ENCODE measurements at regions not wholly inside any gene's neighbourhood (a gene's known extent, or its start where the extent isn't known, plus 50 kb on each side); places are given as distances from the start of the nearest gene placed in this dataset.

- Histone ChIP-seq H2AFZ (ENCODE audit: low read depth, low read length) (no peak overlapping the region), H3K9me3 (ENCODE audit: low read length) (no peaks in the 10 kb centered on the region), H3K79me2 (replicated peaks; ENCODE audit: insufficient read depth, low read length) (no peaks in the 10 kb centered on the region), H3K36me3 (ENCODE audit: insufficient read depth, low read length) (no peaks in the 10 kb centered on the region), H3F3A (ENCODE audit: insufficient read depth, low read length, poor library complexity, severe bottlenecking) (no peaks in the 10 kb centered on the region), H3K9ac (ENCODE audit: low read length) (no peak overlapping the region), H3K9me2 (ENCODE audit: insufficient read depth, low read length) (no peaks in the 10 kb centered on the region), H4K20me1 (ENCODE audit: insufficient read depth) (no peaks in the 10 kb centered on the region), H3K27me3 (ENCODE audit: insufficient read depth, low read depth, low read length) (no peaks in the 10 kb centered on the region), H3K4me3 (ENCODE audit: low read length) (no peak overlapping the region), H3K27ac (ENCODE audit: low read length) (no peak overlapping the region), H3K4me2 (ENCODE audit: low read length) (no peak overlapping the region)
- no peak for TF ChIP-seq MXI1 (conservative IDR thresholded peaks at IDR 0.05; ENCODE audit: poor library complexity, severe bottlenecking)
- TF ChIP-seq CTCF (IDR thresholded peaks at IDR 0.05; ENCODE audit: poor library complexity, severe bottlenecking): no peak
- no peak for TF ChIP-seq REST (IDR thresholded peaks at IDR 0.05; ENCODE audit: borderline replicate concordance)
- no peak for TF ChIP-seq RAD21 (conservative IDR thresholded peaks at IDR 0.05)
- TF ChIP-seq EP300 (conservative IDR thresholded peaks at IDR 0.05; ENCODE audit: poor library complexity, severe bottlenecking): no peak
- no peak for TF ChIP-seq POLR2AphosphoS5 (IDR thresholded peaks at IDR 0.05)
- no peak for TF ChIP-seq SMC3 (conservative IDR thresholded peaks at IDR 0.05; ENCODE audit: poor library complexity)
- TF ChIP-seq EZH2 (IDR thresholded peaks at IDR 0.05; ENCODE audit: borderline replicate concordance, insufficient read depth, low read length, poor library complexity, severe bottlenecking): no peak
- TF ChIP-seq TAF1 (IDR thresholded peaks at IDR 0.05; ENCODE audit: low read depth): no peak
Observed at GRCh38 chr7:101688995-101689907, 60.2 kb upstream of the MYL10 start.

- no peak overlapping the region for H3K4me3 ChIP-seq (ENCODE audit: low read length)
- H3F3A ChIP-seq (ENCODE audit: insufficient read depth, low read length, poor library complexity, severe bottlenecking): no peaks in the 10 kb centered on the region
- H3K79me2 ChIP-seq (replicated peaks; ENCODE audit: insufficient read depth, low read length): no peaks in the 10 kb centered on the region
- H3K9me3 ChIP-seq (ENCODE audit: low read length): no peaks in the 10 kb centered on the region
- TF ChIP-seq EP300 (conservative IDR thresholded peaks at IDR 0.05; ENCODE audit: poor library complexity, severe bottlenecking) (no peak), MXI1 (conservative IDR thresholded peaks at IDR 0.05; ENCODE audit: poor library complexity, severe bottlenecking) (no peak), CTCF (IDR thresholded peaks at IDR 0.05; ENCODE audit: poor library complexity, severe bottlenecking) (no peak), RAD21 (conservative IDR thresholded peaks at IDR 0.05) (no peak), SMC3 (conservative IDR thresholded peaks at IDR 0.05; ENCODE audit: poor library complexity) (no peak), REST (IDR thresholded peaks at IDR 0.05; ENCODE audit: borderline replicate concordance) (no peak), POLR2AphosphoS5 (IDR thresholded peaks at IDR 0.05) (no peak), EZH2 (IDR thresholded peaks at IDR 0.05; ENCODE audit: borderline replicate concordance, insufficient read depth, low read length, poor library complexity, severe bottlenecking) (no peak), TAF1 (IDR thresholded peaks at IDR 0.05; ENCODE audit: low read depth) (no peak)
- no peak overlapping the region for H2AFZ ChIP-seq (ENCODE audit: low read depth, low read length)
- no peak overlapping the region for H3K9ac ChIP-seq (ENCODE audit: low read length)
- H3K4me2 ChIP-seq (ENCODE audit: low read length): no peak overlapping the region
- H4K20me1 ChIP-seq (ENCODE audit: insufficient read depth): no peaks in the 10 kb centered on the region
- no peaks in the 10 kb centered on the region for H3K9me2 ChIP-seq (ENCODE audit: insufficient read depth, low read length)
- no peak overlapping the region for H3K27ac ChIP-seq (ENCODE audit: low read length)
- no peaks in the 10 kb centered on the region for H3K36me3 ChIP-seq (ENCODE audit: insufficient read depth, low read length)
- H3K27me3 ChIP-seq (ENCODE audit: insufficient read depth, low read depth, low read length): no peaks in the 10 kb centered on the region
Observed at GRCh38 chr7:101690061-101690460, 61.0 kb upstream of the MYL10 start.
